ENCODE measurements at regions not wholly inside any gene's neighbourhood (a gene's known extent, or its start where the extent isn't known, plus 50 kb on each side); places are given as distances from the start of the nearest gene placed in this dataset.
A peak's percentile ranks its signal among the peaks of the same experiment; 100 is the strongest.

DNA sequence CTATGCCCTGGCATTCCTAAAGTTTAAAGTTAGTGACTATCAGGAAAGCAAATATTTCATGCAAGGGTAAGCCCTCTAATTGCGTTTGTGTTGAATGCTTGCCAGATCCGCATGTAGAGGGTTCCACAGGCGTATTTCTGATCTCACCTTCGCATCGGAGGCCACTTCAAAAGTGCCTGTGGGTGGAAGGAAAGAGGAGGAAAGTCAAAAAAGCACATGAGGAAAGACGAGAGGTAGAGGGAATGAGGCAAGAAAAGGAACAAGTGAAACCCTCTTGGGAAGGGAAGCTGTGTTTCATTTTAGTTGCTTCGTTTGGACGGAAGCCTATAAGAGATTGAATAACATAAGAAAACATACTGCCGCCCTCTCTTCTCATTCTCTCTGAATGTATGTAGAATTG is 628.8 kb downstream of the SPRY1 start:
- no peaks in the 10 kb centered on the region for H3K36me3 ChIP-seq (replicated peaks)
- H3K27ac ChIP-seq = no peak overlapping the region
- no peak overlapping the region for H3K4me3 ChIP-seq (ENCODE audit: low read depth, low read length)
- H3K27me3 ChIP-seq (replicated peaks) = no peaks in the 10 kb centered on the region
- TF ChIP-seq, protein P1, sequence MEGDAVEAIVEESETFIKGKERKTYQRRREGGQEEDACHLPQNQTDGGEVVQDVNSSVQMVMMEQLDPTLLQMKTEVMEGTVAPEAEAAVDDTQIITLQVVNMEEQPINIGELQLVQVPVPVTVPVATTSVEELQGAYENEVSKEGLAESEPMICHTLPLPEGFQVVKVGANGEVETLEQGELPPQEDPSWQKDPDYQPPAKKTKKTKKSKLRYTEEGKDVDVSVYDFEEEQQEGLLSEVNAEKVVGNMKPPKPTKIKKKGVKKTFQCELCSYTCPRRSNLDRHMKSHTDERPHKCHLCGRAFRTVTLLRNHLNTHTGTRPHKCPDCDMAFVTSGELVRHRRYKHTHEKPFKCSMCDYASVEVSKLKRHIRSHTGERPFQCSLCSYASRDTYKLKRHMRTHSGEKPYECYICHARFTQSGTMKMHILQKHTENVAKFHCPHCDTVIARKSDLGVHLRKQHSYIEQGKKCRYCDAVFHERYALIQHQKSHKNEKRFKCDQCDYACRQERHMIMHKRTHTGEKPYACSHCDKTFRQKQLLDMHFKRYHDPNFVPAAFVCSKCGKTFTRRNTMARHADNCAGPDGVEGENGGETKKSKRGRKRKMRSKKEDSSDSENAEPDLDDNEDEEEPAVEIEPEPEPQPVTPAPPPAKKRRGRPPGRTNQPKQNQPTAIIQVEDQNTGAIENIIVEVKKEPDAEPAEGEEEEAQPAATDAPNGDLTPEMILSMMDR (IDR thresholded peaks at IDR 0.05; ENCODE audit: low read depth, low read length, missing control alignments) = no peak
- in situ Hi-C loops (cut with HindIII; ENCODE audit: low pct_ligation_motif_present, low sequenced_read_pairs) = no loop called here
- DNase-seq = peak; percentile 21

DNA sequence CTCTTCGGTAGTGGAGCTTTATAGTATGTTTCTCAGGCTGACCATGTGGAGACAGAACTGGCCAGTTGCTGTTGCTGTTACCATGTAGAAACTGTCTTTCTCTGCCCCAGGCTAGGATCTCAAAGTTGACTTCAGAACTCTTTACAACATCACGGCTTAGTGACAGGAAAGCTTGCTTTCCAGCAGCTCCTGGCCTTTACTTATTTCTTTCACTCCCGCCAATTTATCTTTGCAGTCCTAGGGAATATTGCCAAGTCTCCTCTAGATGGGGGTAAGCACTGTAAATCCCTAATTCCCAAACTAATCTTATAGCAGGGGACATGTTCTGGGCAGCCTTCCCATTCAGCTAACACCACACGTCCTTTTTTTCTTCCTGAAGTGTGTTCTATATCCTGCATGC is 631.6 kb downstream of the SPRY1 start:
- H3K27me3 ChIP-seq (replicated peaks) = no peaks in the 10 kb centered on the region
- in situ Hi-C loops (cut with HindIII; ENCODE audit: low pct_ligation_motif_present, low sequenced_read_pairs) = no loop called here
- no peaks in the 10 kb centered on the region for H3K36me3 ChIP-seq (replicated peaks)
- DNase-seq = no peak
- H3K27ac ChIP-seq = no peak overlapping the region
- no peak overlapping the region for H3K4me3 ChIP-seq (ENCODE audit: low read depth, low read length)
- TF ChIP-seq, protein P1 (IDR thresholded peaks at IDR 0.05; ENCODE audit: low read depth, low read length, missing control alignments) = no peak

DNA sequence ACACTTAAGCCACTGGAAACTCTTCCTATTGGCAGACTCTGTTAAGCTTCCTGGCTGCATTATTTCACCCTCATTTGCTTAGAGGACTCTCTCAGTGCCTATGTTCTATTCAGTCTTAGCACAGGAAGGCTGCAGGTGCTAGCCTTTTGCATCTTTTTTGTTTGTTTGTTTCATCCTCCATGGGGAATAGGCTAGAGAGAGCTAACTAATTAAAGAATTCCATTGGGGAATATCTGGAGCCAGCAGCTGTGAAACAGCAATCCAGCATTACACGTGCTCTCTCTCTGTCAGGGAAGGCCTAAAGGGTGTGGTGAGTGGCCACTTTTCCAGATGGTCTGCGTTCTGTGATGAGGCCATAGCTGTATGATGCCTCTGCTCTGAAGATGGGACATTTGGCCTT is 633.6 kb downstream of the SPRY1 start:
- Histone ChIP-seq H3K36me3 (replicated peaks) (no peaks in the 10 kb centered on the region), H3K27ac (no peak overlapping the region), H3K4me3 (ENCODE audit: low read depth, low read length) (no peak overlapping the region), H3K27me3 (replicated peaks) (no peaks in the 10 kb centered on the region)
- TF ChIP-seq, protein P1 (IDR thresholded peaks at IDR 0.05; ENCODE audit: low read depth, low read length, missing control alignments) = no peak
- DNase-seq = no peak
- in situ Hi-C loops (cut with HindIII; ENCODE audit: low pct_ligation_motif_present, low sequenced_read_pairs) = no loop called here

DNA sequence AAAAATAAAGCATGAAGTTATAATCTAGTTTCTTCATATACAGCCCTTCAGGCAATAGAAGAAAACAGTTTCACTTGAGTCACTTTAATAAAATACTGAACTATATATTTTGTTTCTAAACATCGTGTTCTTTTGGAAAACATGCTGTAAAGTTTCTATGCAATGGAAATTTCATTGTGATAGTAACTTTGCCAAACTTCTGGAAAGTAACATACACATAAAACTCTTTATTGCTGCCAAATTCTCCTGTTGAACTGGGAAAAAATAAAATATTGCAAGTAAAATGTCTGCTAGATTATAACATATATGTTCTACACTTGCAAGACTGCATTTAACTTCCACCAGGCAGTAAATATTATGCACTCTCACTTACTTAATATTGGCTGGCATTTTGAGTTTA is 635.4 kb downstream of the SPRY1 start:
- H3K36me3 ChIP-seq (replicated peaks) = no peaks in the 10 kb centered on the region
- H3K4me3 ChIP-seq (ENCODE audit: low read depth, low read length) = no peak overlapping the region
- DNase-seq = no peak
- H3K27ac ChIP-seq = no peak overlapping the region
- TF ChIP-seq, protein P1 (IDR thresholded peaks at IDR 0.05; ENCODE audit: low read depth, low read length, missing control alignments) = no peak
- in situ Hi-C loops (cut with HindIII; ENCODE audit: low pct_ligation_motif_present, low sequenced_read_pairs) = no loop called here
- H3K27me3 ChIP-seq (replicated peaks) = no peaks in the 10 kb centered on the region

DNA sequence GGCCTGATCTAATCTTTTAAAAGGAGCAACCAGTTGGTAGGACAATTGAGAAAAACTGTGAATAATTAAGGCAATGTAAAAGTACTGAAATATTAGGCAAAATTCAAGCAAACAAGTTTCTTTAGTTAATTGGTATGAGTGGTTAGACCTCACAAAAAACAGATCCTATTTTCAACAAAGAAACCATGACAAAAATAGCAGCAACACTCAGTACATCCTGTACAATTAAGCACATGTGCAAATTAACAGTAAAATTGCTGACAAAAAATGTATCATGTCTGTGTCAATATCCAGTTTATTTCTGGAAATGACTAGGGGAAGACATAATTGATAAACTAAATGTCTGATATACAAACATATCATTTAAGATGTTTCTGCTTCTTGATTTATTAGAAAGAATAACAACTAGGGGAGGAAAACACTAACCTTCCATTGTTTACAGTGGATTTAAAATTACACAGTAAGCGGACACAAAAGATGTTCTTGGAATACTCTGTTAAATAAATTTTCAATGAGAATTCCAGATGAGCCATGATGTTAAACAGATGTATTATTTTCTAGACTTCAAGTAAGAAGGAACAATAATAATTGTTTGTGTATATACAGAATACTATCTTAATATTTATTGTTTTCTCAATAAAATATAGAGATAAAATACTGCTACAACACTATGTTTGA is 638.9 kb downstream of the SPRY1 start:
- DNase-seq = no peak
- Histone ChIP-seq H3K4me3 (ENCODE audit: low read depth, low read length) (no peak overlapping the region), H3K27ac (no peak overlapping the region), H3K36me3 (replicated peaks) (no peaks in the 10 kb centered on the region), H3K27me3 (replicated peaks) (no peaks in the 10 kb centered on the region)
- in situ Hi-C loops (cut with HindIII; ENCODE audit: low pct_ligation_motif_present, low sequenced_read_pairs) = no loop called here
- TF ChIP-seq, protein P1 (IDR thresholded peaks at IDR 0.05; ENCODE audit: low read depth, low read length, missing control alignments) = no peak

DNA sequence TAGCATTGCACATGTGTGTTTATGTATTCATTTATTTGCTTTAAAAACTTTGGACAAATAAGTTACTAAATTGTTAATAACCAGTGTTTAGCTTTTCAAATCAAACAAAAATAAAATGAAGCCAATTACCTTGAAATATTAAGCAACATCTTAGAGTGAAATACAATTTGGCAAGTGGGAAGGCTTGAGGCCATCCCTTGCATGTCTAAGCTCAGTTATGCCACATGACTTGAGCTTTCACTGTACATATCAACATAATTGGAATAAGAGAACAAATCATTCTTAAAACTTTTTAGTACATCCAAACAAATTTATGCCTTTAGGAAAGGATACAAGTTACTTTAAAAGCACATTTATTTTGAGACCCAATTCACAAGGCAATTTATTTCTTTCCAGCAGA is 640.6 kb downstream of the SPRY1 start:
- Histone ChIP-seq H3K4me3 (ENCODE audit: low read depth, low read length) (no peak overlapping the region), H3K36me3 (replicated peaks) (no peaks in the 10 kb centered on the region), H3K27me3 (replicated peaks) (no peaks in the 10 kb centered on the region), H3K27ac (no peak overlapping the region)
- TF ChIP-seq, protein P1 (IDR thresholded peaks at IDR 0.05; ENCODE audit: low read depth, low read length, missing control alignments) = no peak
- DNase-seq = no peak
- in situ Hi-C loops (cut with HindIII; ENCODE audit: low pct_ligation_motif_present, low sequenced_read_pairs) = no loop called here

All from brain microvascular endothelial cell (primary cell).